WI38 (cell line): ENCODE measurements at regions not wholly inside any gene's neighbourhood (a gene's known extent, or its start where the extent isn't known, plus 50 kb on each side); places are given as distances from the start of the nearest gene placed in this dataset.

Source experiments
- H3K4me3 ChIP-seq: 2 replicates; pipeline ENCODE4 v1.5.1; 2011; ENCODE audit warnings: low read depth, mild to moderate bottlenecking, control low read depth, low read length
- TF ChIP-seq, protein P1 (sequence below): IDR thresholded peaks from 2 replicates; pipeline ENCODE4 v1.5.1; 2012; ENCODE audit warnings: low read depth, mild to moderate bottlenecking, control low read depth, low read length

DNA sequence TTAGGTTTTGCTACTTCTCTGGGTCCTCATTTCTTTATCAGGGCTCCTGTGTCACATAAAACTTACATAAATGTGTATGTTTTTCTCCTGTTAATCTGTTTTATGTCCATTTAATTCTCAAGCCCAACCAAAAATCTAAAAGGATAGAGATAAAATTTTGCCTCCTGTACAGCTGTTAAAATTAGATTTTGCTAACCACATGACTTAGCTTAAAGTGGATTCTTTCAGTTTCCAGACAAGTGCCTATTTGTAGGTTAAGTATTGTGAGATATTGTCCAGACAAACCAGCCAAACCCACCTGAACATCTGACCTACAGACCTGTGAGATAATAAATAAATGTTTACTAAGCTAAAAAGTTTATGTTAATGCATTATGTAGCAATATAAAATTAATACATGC, 465.5 kb downstream of the SI start:
- TF ChIP-seq, protein P1, sequence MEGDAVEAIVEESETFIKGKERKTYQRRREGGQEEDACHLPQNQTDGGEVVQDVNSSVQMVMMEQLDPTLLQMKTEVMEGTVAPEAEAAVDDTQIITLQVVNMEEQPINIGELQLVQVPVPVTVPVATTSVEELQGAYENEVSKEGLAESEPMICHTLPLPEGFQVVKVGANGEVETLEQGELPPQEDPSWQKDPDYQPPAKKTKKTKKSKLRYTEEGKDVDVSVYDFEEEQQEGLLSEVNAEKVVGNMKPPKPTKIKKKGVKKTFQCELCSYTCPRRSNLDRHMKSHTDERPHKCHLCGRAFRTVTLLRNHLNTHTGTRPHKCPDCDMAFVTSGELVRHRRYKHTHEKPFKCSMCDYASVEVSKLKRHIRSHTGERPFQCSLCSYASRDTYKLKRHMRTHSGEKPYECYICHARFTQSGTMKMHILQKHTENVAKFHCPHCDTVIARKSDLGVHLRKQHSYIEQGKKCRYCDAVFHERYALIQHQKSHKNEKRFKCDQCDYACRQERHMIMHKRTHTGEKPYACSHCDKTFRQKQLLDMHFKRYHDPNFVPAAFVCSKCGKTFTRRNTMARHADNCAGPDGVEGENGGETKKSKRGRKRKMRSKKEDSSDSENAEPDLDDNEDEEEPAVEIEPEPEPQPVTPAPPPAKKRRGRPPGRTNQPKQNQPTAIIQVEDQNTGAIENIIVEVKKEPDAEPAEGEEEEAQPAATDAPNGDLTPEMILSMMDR = no peak
- H3K4me3 ChIP-seq = no peak overlapping the region

GRCh38 chr3:164608554-164609276, 469.6 kb downstream of the SI start:
- H3K4me3 ChIP-seq = no peak overlapping the region

GRCh38 chr3:164604687-164605086, 473.6 kb downstream of the SI start:
- TF ChIP-seq, protein P1 = no peak
- H3K4me3 ChIP-seq = no peak overlapping the region

More at GRCh38 chr3:164608554-164609276, 469.6 kb downstream of the SI start:
- TF ChIP-seq, protein P1 = no peak

DNA sequence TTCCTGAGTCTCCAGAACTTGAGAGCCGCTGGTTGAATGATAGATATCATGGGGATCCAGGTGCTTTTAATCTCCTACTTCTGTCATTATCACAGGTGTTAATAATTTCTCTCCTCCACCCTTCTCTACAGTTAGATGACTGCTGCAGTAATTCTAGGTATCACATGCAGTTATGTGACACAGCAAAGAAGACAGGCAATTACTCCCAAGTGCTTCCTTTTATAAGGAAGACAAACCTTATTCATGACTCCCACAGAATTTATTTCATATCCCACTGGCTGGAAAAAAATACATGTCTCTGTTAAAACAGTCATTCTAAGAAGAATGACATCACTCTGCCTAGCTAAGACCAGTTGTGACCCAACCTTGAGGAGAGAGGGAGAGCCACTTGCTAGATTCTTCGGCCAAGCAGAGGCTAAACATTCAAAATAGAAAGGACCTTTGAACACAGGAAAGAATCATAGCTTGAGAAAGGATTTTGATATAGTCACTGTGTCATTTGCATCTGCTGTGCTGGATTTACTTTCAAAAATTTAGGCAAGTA, 500.6 kb downstream of the SI start:
- TF ChIP-seq, protein P1 = no peak
- H3K4me3 ChIP-seq = no peak overlapping the region

- TF ChIP-seq, protein P1 = no peak
- H3K4me3 ChIP-seq = no peak overlapping the region
Observed at GRCh38 chr3:164572436-164572835, 505.9 kb downstream of the SI start.

GRCh38 chr3:164550857-164551256, 527.4 kb downstream of the SI start:
- TF ChIP-seq, protein P1 = no peak

GRCh38 chr3:164539215-164539614, 539.1 kb downstream of the SI start:
- TF ChIP-seq, protein P1 = no peak
- no peak overlapping the region for H3K4me3 ChIP-seq

More at GRCh38 chr3:164550857-164551256, 527.4 kb downstream of the SI start:
- H3K4me3 ChIP-seq = no peak overlapping the region
